ENCODE measurements at regions not wholly inside any gene's neighbourhood (a gene's known extent, or its start where the extent isn't known, plus 50 kb on each side); places are given as distances from the start of the nearest gene placed in this dataset.
"Not testable (repeated sequence)": the region's sequence is repeated elsewhere in the genome, so short reads cannot be mapped to it uniquely, and the experiment has no call there.

GRCh38 chrX:124771292-124771691 is 424.9 kb downstream of the SH2D1A start:
- ChIA-PET CTCF (no interaction called here), SMC1A (ENCODE audit: uncharacterized antibody, unreplicated experiment) (no interaction called here), POLR2A (interaction anchor here (0.6 kb wide), 1 partner anchor 48 kb away, joined by 5 read pairs; no protein-coding TSS in a partner anchor), RAD21 (ENCODE audit: unreplicated experiment) (no interaction called here)
- Histone ChIP-seq H3K27ac (ENCODE audit: control insufficient read depth, insufficient read depth) (no peak overlapping the region), H3K9ac (ENCODE audit: control insufficient read depth, insufficient read depth, low read length) (no peak overlapping the region), H3K4me3 (no peak overlapping the region), H3K4me2 (ENCODE audit: control insufficient read depth, insufficient read depth) (no peak overlapping the region), H3K79me2 (ENCODE audit: control insufficient read depth, insufficient read depth, low read length) (no peaks in the 10 kb centered on the region), H3K9me3 (replicated peaks; ENCODE audit: control insufficient read depth, insufficient read depth, low read length) (no peaks in the 10 kb centered on the region), H3K4me1 (ENCODE audit: control insufficient read depth, insufficient read depth, low read length) (no peaks in the 10 kb centered on the region), H3K36me3 (ENCODE audit: control insufficient read depth in 2 of 2, insufficient read depth in 2 of 2, low read length in 1 of 2) (no peaks in the 10 kb centered on the region), H2AFZ (ENCODE audit: control insufficient read depth, low read depth, low read length) (no peak overlapping the region), H3K27me3 (replicated peaks in 1 of 2; ENCODE audit: control insufficient read depth in 2 of 2, insufficient read depth in 2 of 2, low read length in 1 of 2) (no peaks in the 10 kb centered on the region), H4K20me1 (ENCODE audit: control insufficient read depth, insufficient read depth) (no peaks in the 10 kb centered on the region)
- BruUV-seq (replicated peaks) = no TSS peak
- TF ChIP-seq NRF1 (conservative IDR thresholded peaks at IDR 0.05; ENCODE audit: low read depth, low read length) (no peak), IKZF2 (IDR thresholded peaks at IDR 0.05) (no peak), TARDBP (IDR thresholded peaks at IDR 0.05; ENCODE audit: borderline replicate concordance) (no peak), KDM1A (IDR thresholded peaks at IDR 0.05; ENCODE audit: borderline replicate concordance) (no peak), EGR1 (IDR thresholded peaks at IDR 0.05; ENCODE audit: borderline replicate concordance in 1 of 2, low read depth in 2 of 2, low read length in 2 of 2) (no peak), BCL3 (IDR thresholded peaks at IDR 0.05; ENCODE audit: borderline replicate concordance, insufficient read depth, low read depth, low read length, poor library complexity, severe bottlenecking) (no peak), FOS (IDR thresholded peaks at IDR 0.05; ENCODE audit: borderline replicate concordance, extremely low read depth, insufficient read length) (no peak), ZNF217 (IDR thresholded peaks at IDR 0.05) (no peak), JUNB (IDR thresholded peaks at IDR 0.05) (no peak), FOXM1 (IDR thresholded peaks at IDR 0.05; ENCODE audit: low read depth, low read length) (no peak), SUPT20H (IDR thresholded peaks at IDR 0.05; ENCODE audit: borderline replicate concordance, control insufficient read depth, low read depth, low read length) (no peak)
- WGBS (ENCODE audit: insufficient coverage, insufficient replicate concordance, low lambda C conversion rate, missing lambda C conversion rate) = 41% methylated on average over 2 of the region's 2 CpGs
- in situ Hi-C loops (cut with MboI) (no loop called here), intact Hi-C loops (cut with micrococcal nuclease; ENCODE audit: unreplicated experiment) (no loop called here)
- FAIRE-seq (no peak), ATAC-seq (no peak), DNase-seq (ENCODE audit: low read depth, low spot score) (no peak)

- H2AFZ ChIP-seq (ENCODE audit: control insufficient read depth, low read depth, low read length); H3K27ac ChIP-seq (ENCODE audit: control insufficient read depth, insufficient read depth); H3K36me3 ChIP-seq (ENCODE audit: control insufficient read depth in 2 of 2, insufficient read depth in 2 of 2, low read length in 1 of 2); H3K79me2 ChIP-seq (ENCODE audit: control insufficient read depth, insufficient read depth, low read length); H3K4me1 ChIP-seq (ENCODE audit: control insufficient read depth, insufficient read depth, low read length); SMC1A ChIA-PET (ENCODE audit: uncharacterized antibody, unreplicated experiment); RAD21 ChIA-PET (ENCODE audit: unreplicated experiment); H3K27me3 ChIP-seq (replicated peaks in 1 of 2; ENCODE audit: control insufficient read depth in 2 of 2, insufficient read depth in 2 of 2, low read length in 1 of 2); BruUV-seq (replicated peaks); ATAC-seq; intact Hi-C loops (cut with micrococcal nuclease; ENCODE audit: unreplicated experiment); H3K4me2 ChIP-seq (ENCODE audit: control insufficient read depth, insufficient read depth); H3K9me3 ChIP-seq (replicated peaks; ENCODE audit: control insufficient read depth, insufficient read depth, low read length); DNase-seq (ENCODE audit: low read depth, low spot score); H3K9ac ChIP-seq (ENCODE audit: control insufficient read depth, insufficient read depth, low read length); POLR2A ChIA-PET; CTCF ChIA-PET; FAIRE-seq; in situ Hi-C loops (cut with MboI); H4K20me1 ChIP-seq (ENCODE audit: control insufficient read depth, insufficient read depth); H3K4me3 ChIP-seq: not testable (repeated sequence)
- WGBS (ENCODE audit: insufficient coverage, insufficient replicate concordance, low lambda C conversion rate, missing lambda C conversion rate) = 43% methylated on average over 4 of the region's 4 CpGs
Measured at GRCh38 chrX:124788253-124788652, 441.9 kb downstream of the SH2D1A start.

- in situ Hi-C loops (cut with MboI) = not testable (repeated sequence)
Measured at GRCh38 chrX:124789874-124790273, 443.5 kb downstream of the SH2D1A start.

More at GRCh38 chrX:124789874-124790273, 443.5 kb downstream of the SH2D1A start:
- H3K27ac ChIP-seq (ENCODE audit: control insufficient read depth, insufficient read depth); CTCF ChIA-PET; H3K9ac ChIP-seq (ENCODE audit: control insufficient read depth, insufficient read depth, low read length); FAIRE-seq; H3K27me3 ChIP-seq (replicated peaks in 1 of 2; ENCODE audit: control insufficient read depth in 2 of 2, insufficient read depth in 2 of 2, low read length in 1 of 2); H3K79me2 ChIP-seq (ENCODE audit: control insufficient read depth, insufficient read depth, low read length); BruUV-seq (replicated peaks); POLR2A ChIA-PET; intact Hi-C loops (cut with micrococcal nuclease; ENCODE audit: unreplicated experiment); H2AFZ ChIP-seq (ENCODE audit: control insufficient read depth, low read depth, low read length); H3K9me3 ChIP-seq (replicated peaks; ENCODE audit: control insufficient read depth, insufficient read depth, low read length); H3K4me1 ChIP-seq (ENCODE audit: control insufficient read depth, insufficient read depth, low read length); ATAC-seq; SMC1A ChIA-PET (ENCODE audit: uncharacterized antibody, unreplicated experiment); H3K4me2 ChIP-seq (ENCODE audit: control insufficient read depth, insufficient read depth); DNase-seq (ENCODE audit: low read depth, low spot score); H4K20me1 ChIP-seq (ENCODE audit: control insufficient read depth, insufficient read depth); H3K36me3 ChIP-seq (ENCODE audit: control insufficient read depth in 2 of 2, insufficient read depth in 2 of 2, low read length in 1 of 2); H3K4me3 ChIP-seq; RAD21 ChIA-PET (ENCODE audit: unreplicated experiment): not testable (repeated sequence)
- WGBS (ENCODE audit: insufficient coverage, insufficient replicate concordance, low lambda C conversion rate, missing lambda C conversion rate) = 100% methylated on average over 1 of the region's 1 CpG
